ENCODE measurements at regions not wholly inside any gene's neighbourhood (a gene's known extent, or its start where the extent isn't known, plus 50 kb on each side); places are given as distances from the start of the nearest gene placed in this dataset.

DNA sequence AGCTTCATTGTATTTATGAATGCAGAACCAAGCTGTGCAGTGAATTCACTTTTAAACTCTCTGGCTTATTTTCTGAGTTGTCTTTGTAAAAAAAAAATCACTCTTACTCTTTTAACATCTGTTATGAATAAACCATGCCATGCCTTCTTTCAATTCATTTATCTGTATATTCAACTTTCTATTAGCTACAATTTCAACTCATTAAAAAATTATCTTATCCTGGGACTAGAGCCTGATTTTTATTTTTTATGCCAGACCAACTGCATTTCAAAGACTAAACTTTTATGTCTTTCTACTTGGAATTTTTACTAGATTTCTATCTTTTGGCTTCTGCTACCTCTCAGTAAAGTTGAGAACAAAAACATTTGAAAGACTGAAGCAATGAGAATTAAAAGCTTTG lies 342.7 kb downstream of the DEPDC1B start:
- Histone ChIP-seq H3K27ac (no peak overlapping the region), H3K27me3 (no peaks in the 10 kb centered on the region), H3K4me3 (no peak overlapping the region), H3K4me1 (no peaks in the 10 kb centered on the region), H3K9me3 (no peaks in the 10 kb centered on the region), H3K36me3 (no peaks in the 10 kb centered on the region)
- intact Hi-C loops (cut with DNase I; ENCODE audit: low total_unique reads): no loop called here
- TF ChIP-seq EP300 (IDR thresholded peaks at IDR 0.05; ENCODE audit: low read depth): no peak
- in situ Hi-C loops (cut with MboI; ENCODE audit: low pct_ligation_motif_present in 1 of 4, low pct_unique_long_range_greater_than_20kb in 1 of 4, low sequenced_read_pairs in 3 of 4): no loop called here
- no peak for DNase-seq

DNA sequence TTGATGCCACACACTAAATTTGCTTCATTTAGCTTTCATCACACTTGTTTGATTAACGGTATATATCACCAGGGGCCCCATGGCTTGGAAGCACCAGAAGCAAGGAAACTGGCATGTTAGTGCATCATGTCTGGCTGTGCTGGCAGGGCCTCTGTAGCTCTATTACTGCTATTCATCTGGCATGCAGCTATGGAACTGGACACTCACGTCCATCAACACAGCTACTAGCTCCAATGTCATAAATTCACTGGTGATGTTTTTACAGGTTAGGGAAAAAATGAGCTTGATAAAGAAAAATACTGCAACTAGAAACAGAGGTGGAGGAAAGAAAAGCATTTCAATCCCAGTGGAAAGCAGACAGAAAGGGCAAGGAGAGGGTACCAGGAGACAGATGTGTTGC lies 343.2 kb downstream of the DEPDC1B start:
- in situ Hi-C loops (cut with MboI; ENCODE audit: low pct_ligation_motif_present in 1 of 4, low pct_unique_long_range_greater_than_20kb in 1 of 4, low sequenced_read_pairs in 3 of 4) (no loop called here), intact Hi-C loops (cut with DNase I; ENCODE audit: low total_unique reads) (no loop called here)
- Histone ChIP-seq H3K4me1 (no peaks in the 10 kb centered on the region), H3K36me3 (no peaks in the 10 kb centered on the region), H3K9me3 (no peaks in the 10 kb centered on the region), H3K27me3 (no peaks in the 10 kb centered on the region), H3K27ac (no peak overlapping the region), H3K4me3 (no peak overlapping the region)
- WGBS, 2 donors (ENCODE audit: low coverage in 1 of 2): 74 to 75% methylated on average over 2 of the region's 2 CpGs
- DNase-seq: no peak
- TF ChIP-seq POLR2AphosphoS5 (IDR thresholded peaks at IDR 0.05): no peak
- TF ChIP-seq, protein P1, sequence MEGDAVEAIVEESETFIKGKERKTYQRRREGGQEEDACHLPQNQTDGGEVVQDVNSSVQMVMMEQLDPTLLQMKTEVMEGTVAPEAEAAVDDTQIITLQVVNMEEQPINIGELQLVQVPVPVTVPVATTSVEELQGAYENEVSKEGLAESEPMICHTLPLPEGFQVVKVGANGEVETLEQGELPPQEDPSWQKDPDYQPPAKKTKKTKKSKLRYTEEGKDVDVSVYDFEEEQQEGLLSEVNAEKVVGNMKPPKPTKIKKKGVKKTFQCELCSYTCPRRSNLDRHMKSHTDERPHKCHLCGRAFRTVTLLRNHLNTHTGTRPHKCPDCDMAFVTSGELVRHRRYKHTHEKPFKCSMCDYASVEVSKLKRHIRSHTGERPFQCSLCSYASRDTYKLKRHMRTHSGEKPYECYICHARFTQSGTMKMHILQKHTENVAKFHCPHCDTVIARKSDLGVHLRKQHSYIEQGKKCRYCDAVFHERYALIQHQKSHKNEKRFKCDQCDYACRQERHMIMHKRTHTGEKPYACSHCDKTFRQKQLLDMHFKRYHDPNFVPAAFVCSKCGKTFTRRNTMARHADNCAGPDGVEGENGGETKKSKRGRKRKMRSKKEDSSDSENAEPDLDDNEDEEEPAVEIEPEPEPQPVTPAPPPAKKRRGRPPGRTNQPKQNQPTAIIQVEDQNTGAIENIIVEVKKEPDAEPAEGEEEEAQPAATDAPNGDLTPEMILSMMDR (IDR thresholded peaks at IDR 0.05): no peak
- TF ChIP-seq POLR2A (IDR thresholded peaks at IDR 0.05): no peak
- TF ChIP-seq EP300 (IDR thresholded peaks at IDR 0.05; ENCODE audit: low read depth): no peak

DNA sequence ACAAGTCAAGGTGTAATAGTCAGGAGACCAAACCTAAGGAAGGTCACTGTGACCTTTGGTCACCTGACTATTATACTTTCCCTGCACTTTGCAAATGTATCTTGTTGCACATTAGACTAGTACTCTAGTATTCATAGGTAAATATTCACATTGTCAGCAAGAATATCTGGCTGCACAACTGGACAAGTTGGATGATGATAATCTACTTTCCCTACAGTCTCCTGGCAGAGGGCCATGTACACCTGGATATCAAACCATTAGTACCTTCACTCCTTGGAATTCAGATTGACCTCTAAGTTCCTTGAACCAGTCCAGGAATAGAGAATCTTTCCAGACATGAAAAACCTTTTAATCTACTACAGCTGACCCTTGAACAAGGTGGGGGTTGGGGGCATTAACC lies 344.8 kb downstream of the DEPDC1B start:
- Histone ChIP-seq H3K9me3 (no peaks in the 10 kb centered on the region), H3K4me3 (no peak overlapping the region), H3K27me3 (no peaks in the 10 kb centered on the region), H3K27ac (no peak overlapping the region), H3K36me3 (no peaks in the 10 kb centered on the region), H3K4me1 (no peaks in the 10 kb centered on the region)
- intact Hi-C loops (cut with DNase I; ENCODE audit: low total_unique reads): no loop called here
- TF ChIP-seq EP300 (IDR thresholded peaks at IDR 0.05; ENCODE audit: low read depth) (no peak), POLR2A (IDR thresholded peaks at IDR 0.05) (no peak), POLR2AphosphoS5 (IDR thresholded peaks at IDR 0.05) (no peak)
- TF ChIP-seq, protein P1 (IDR thresholded peaks at IDR 0.05): no peak
- DNase-seq: no peak
- in situ Hi-C loops (cut with MboI; ENCODE audit: low pct_ligation_motif_present in 1 of 4, low pct_unique_long_range_greater_than_20kb in 1 of 4, low sequenced_read_pairs in 3 of 4): no loop called here

DNA sequence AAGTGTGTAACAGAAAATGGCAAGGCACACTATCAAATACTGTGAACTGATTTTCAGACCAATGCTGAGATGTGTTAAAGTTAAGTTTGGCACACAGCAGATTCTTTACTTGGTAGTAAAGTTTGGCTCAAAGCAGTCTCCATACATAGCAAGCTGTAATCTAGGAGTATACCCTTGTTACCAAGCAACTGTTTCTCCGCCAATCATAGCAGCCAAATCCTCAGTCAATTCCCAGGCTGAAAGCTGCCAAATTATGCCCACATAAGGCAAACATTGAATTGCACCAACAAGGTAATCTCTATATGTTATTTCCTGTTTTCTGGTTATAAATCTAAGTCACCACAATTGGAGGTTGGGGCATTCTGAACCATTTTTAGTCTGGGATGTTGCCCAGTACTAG lies 345.7 kb downstream of the DEPDC1B start:
- 67% methylated on average over 1 of the region's 1 CpG; no CpG with 5 or more reads in 1 of the 2 donors for WGBS, 2 donors (ENCODE audit: low coverage in 1 of 2)
- no peaks in the 10 kb centered on the region for H3K36me3 ChIP-seq

More for the DNA sequence above, 345.7 kb downstream of the DEPDC1B start:
- Histone ChIP-seq H3K27me3 (no peaks in the 10 kb centered on the region), H3K4me1 (no peaks in the 10 kb centered on the region), H3K4me3 (no peak overlapping the region), H3K27ac (no peak overlapping the region), H3K9me3 (no peaks in the 10 kb centered on the region)
- intact Hi-C loops (cut with DNase I; ENCODE audit: low total_unique reads): no loop called here
- TF ChIP-seq POLR2AphosphoS5 (IDR thresholded peaks at IDR 0.05) (no peak), POLR2A (IDR thresholded peaks at IDR 0.05) (no peak), EP300 (IDR thresholded peaks at IDR 0.05; ENCODE audit: low read depth) (no peak)
- TF ChIP-seq, protein P1 (IDR thresholded peaks at IDR 0.05): no peak
- in situ Hi-C loops (cut with MboI; ENCODE audit: low pct_ligation_motif_present in 1 of 4, low pct_unique_long_range_greater_than_20kb in 1 of 4, low sequenced_read_pairs in 3 of 4): no loop called here
- DNase-seq: peak; percentile 19

Data from transverse colon (tissue), 4 donors.